OCI-LY1 (cell line): ENCODE measurements at regions not wholly inside any gene's neighbourhood (a gene's known extent, or its start where the extent isn't known, plus 50 kb on each side); places are given as distances from the start of the nearest gene placed in this dataset.

ENCODE experiments used
- H2AFZ ChIP-seq: fragments of 200-600 bp; sonication (generic), shearing (Covaris generic); 2 replicates; pipeline ENCODE4 v1.6.0; 2014; ENCODE audit warnings: antibody characterized with exemption, mild to moderate bottlenecking, low read length
- H3F3A ChIP-seq: fragments of 200-600 bp; sonication (generic), shearing (Covaris generic); 2 replicates; pipeline ENCODE4 v1.6.0; 2014; ENCODE audit warnings: mild to moderate bottlenecking, antibody characterized with exemption, low read length, moderate library complexity; ENCODE audit not compliant: insufficient read depth
- H3K27ac ChIP-seq: fragments of 200-600 bp; sonication (generic); 2 replicates; pipeline ENCODE4 v1.5.1; 2014; ENCODE audit warnings: low read length, mixed run types, mild to moderate bottlenecking, low read depth; ENCODE audit not compliant: poor library complexity, severe bottlenecking
- H3K27me3 ChIP-seq: fragments of 200-600 bp; sonication (generic); 2 replicates; pipeline ENCODE4 v1.6.0; 2014; ENCODE audit warnings: antibody characterized with exemption, mild to moderate bottlenecking, low read length, moderate library complexity; ENCODE audit not compliant: insufficient read depth
- H3K36me3 ChIP-seq: fragments of 200-600 bp; sonication (generic); 2 replicates; pipeline ENCODE4 v1.6.1; 2014; ENCODE audit warnings: mild to moderate bottlenecking, antibody characterized with exemption, low read length, moderate library complexity, mixed read lengths; ENCODE audit not compliant: insufficient read depth
- H3K4me1 ChIP-seq: fragments of 200-600 bp; sonication (generic); 2 replicates; pipeline ENCODE4 v1.5.1; 2014; ENCODE audit warnings: mild to moderate bottlenecking, low read length, moderate library complexity; ENCODE audit not compliant: insufficient read depth, severe bottlenecking
- H3K4me2 ChIP-seq: fragments of 200-600 bp; sonication (generic), shearing (Covaris generic); 2 replicates; pipeline ENCODE4 v1.6.1; 2014; ENCODE audit warnings: low read length
- H3K4me3 ChIP-seq: fragments of 200-600 bp; sonication (generic); 2 replicates; pipeline ENCODE4 v1.5.1; 2014; ENCODE audit warnings: low read length, low read depth, mild to moderate bottlenecking, mixed read lengths; ENCODE audit not compliant: poor library complexity, severe bottlenecking
- H3K79me2 ChIP-seq: fragments of 200-600 bp; shearing (Covaris generic); 2 replicates; pipeline ENCODE4 v1.6.1; 2016; ENCODE audit warnings: mixed run types, low read length, mixed read lengths; ENCODE audit not compliant: insufficient read depth
- H3K9ac ChIP-seq: fragments of 200-600 bp; sonication (generic), shearing (Covaris generic); 2 replicates; pipeline ENCODE4 v1.6.1; 2014; ENCODE audit warnings: mild to moderate bottlenecking, low read length, mixed read lengths
- H3K9me2 ChIP-seq: fragments of 200-600 bp; sonication (generic), shearing (Covaris generic); 2 replicates; pipeline ENCODE4 v1.6.1; 2014; ENCODE audit warnings: low read depth, mild to moderate bottlenecking, low read length, mixed read lengths
- H3K9me3 ChIP-seq: fragments of 200-600 bp; shearing (Covaris generic); 2 replicates; pipeline ENCODE4 v1.6.1; 2014; ENCODE audit warnings: low read length, mixed read lengths
- H4K20me1 ChIP-seq: fragments of 200-600 bp; sonication (generic), shearing (Covaris generic); 2 replicates; pipeline ENCODE4 v1.6.0; 2016; ENCODE audit warnings: mild to moderate bottlenecking, low read length; ENCODE audit not compliant: insufficient read depth
- EZH2 ChIP-seq: fragments of 200-600 bp; sonication (generic), shearing (Covaris generic); IDR thresholded peaks from 2 replicates; pipeline ENCODE4 v1.8.0; 2017; ENCODE audit warnings: borderline replicate concordance, mixed run types, mild to moderate bottlenecking, antibody characterized with exemption, low read length, moderate library complexity, mixed read lengths
- TF ChIP-seq, protein P1 (sequence below): fragments of 200-600 bp; sonication (generic), shearing (Covaris generic); IDR thresholded peaks from 2 replicates; pipeline ENCODE4 v1.5.1; 2017; ENCODE audit warnings: mild to moderate bottlenecking, antibody characterized with exemption, low read length, moderate library complexity, mixed read lengths

DNA sequence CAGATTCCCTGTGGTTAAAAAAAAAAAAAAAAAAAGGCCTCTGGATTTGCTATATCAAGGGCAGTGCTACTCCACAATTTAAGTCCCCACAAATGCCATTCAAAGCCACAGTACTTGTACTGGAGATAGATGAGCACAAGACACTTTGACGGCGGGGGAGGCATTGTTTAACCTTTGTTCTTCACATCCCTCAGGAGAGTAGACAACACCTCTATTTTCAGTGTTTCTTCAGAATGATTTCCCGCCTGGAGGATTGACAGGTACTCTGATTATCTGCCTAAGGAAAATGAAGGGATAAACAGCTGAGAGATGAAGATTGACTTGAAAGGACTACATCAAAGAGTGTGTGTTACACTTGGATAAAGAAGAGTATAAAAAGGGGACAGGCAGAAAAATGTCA is 58.7 kb downstream of the OTOL1 start:
- no peaks in the 10 kb centered on the region for H3F3A ChIP-seq
- no peaks in the 10 kb centered on the region for H3K79me2 ChIP-seq
- H3K4me1 ChIP-seq = no peaks in the 10 kb centered on the region
- no peak overlapping the region for H3K4me2 ChIP-seq
- H3K4me3 ChIP-seq = no peak overlapping the region
- no peak overlapping the region for H3K9ac ChIP-seq
- TF ChIP-seq, protein P1, sequence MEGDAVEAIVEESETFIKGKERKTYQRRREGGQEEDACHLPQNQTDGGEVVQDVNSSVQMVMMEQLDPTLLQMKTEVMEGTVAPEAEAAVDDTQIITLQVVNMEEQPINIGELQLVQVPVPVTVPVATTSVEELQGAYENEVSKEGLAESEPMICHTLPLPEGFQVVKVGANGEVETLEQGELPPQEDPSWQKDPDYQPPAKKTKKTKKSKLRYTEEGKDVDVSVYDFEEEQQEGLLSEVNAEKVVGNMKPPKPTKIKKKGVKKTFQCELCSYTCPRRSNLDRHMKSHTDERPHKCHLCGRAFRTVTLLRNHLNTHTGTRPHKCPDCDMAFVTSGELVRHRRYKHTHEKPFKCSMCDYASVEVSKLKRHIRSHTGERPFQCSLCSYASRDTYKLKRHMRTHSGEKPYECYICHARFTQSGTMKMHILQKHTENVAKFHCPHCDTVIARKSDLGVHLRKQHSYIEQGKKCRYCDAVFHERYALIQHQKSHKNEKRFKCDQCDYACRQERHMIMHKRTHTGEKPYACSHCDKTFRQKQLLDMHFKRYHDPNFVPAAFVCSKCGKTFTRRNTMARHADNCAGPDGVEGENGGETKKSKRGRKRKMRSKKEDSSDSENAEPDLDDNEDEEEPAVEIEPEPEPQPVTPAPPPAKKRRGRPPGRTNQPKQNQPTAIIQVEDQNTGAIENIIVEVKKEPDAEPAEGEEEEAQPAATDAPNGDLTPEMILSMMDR = no peak
- TF ChIP-seq EZH2 = no peak
- H3K9me3 ChIP-seq = no peaks in the 10 kb centered on the region
- H3K9me2 ChIP-seq = no peaks in the 10 kb centered on the region
- no peaks in the 10 kb centered on the region for H3K36me3 ChIP-seq
- no peak overlapping the region for H2AFZ ChIP-seq
- H4K20me1 ChIP-seq = no peaks in the 10 kb centered on the region
- no peaks in the 10 kb centered on the region for H3K27me3 ChIP-seq
- no peak overlapping the region for H3K27ac ChIP-seq

DNA sequence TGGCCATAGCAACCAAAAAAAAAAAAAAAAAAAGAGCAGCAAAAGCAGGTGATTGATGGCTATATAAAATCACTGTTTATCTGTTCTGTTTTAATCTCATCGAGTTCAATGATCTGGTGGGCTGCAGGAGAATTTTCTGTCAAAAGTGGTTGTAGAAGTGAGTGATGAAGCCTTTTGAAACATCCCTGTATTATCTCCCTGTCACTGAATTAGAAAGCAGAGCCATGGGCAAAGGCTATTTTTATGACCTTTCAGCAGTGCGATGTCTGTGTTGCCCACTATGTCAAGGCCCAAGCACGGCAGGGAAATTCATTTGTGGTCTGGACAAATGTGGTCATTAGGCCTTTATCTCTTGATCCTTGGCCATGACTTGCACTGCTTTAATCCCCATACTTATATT is 59.9 kb downstream of the OTOL1 start:
- Histone ChIP-seq H2AFZ (no peak overlapping the region), H4K20me1 (no peaks in the 10 kb centered on the region), H3K9me3 (no peaks in the 10 kb centered on the region), H3K4me1 (no peaks in the 10 kb centered on the region), H3K9ac (no peak overlapping the region), H3K27me3 (no peaks in the 10 kb centered on the region), H3K4me3 (no peak overlapping the region), H3F3A (no peaks in the 10 kb centered on the region), H3K4me2 (no peak overlapping the region), H3K27ac (no peak overlapping the region), H3K36me3 (no peaks in the 10 kb centered on the region), H3K79me2 (no peaks in the 10 kb centered on the region), H3K9me2 (no peaks in the 10 kb centered on the region)
- no peak for TF ChIP-seq EZH2
- TF ChIP-seq, protein P1 = no peak

DNA sequence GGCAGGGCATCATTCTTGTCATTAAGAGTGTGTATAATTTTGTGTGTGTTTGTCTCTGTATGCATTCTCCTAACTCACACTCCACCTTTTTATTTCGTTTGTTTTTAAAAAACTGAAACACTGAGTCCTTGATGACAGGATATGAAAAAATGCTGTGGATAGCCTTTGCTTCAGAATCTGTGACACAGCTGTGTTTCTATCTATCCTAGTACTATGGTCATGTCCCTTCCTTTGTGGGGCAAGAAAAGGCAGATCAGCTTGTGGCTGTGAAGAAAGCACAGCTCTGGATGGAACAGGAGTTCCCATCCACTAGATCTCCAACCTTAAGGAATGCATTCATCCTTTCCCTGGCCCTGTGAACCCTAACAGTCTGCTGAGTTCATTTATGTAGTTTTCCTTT is 60.3 kb downstream of the OTOL1 start:
- no peak overlapping the region for H2AFZ ChIP-seq
- H3K79me2 ChIP-seq = no peaks in the 10 kb centered on the region
- H3K27me3 ChIP-seq = no peaks in the 10 kb centered on the region
- no peak overlapping the region for H3K4me3 ChIP-seq
- H3F3A ChIP-seq = no peaks in the 10 kb centered on the region
- H3K36me3 ChIP-seq = no peaks in the 10 kb centered on the region
- no peaks in the 10 kb centered on the region for H3K9me2 ChIP-seq
- no peak overlapping the region for H3K4me2 ChIP-seq
- no peaks in the 10 kb centered on the region for H3K4me1 ChIP-seq
- no peak overlapping the region for H3K9ac ChIP-seq
- H3K9me3 ChIP-seq = no peaks in the 10 kb centered on the region
- TF ChIP-seq EZH2 = no peak
- TF ChIP-seq, protein P1 = no peak
- no peaks in the 10 kb centered on the region for H4K20me1 ChIP-seq
- no peak overlapping the region for H3K27ac ChIP-seq
